ENCODE measurements at regions not wholly inside any gene's neighbourhood (a gene's known extent, or its start where the extent isn't known, plus 50 kb on each side); places are given as distances from the start of the nearest gene placed in this dataset.
"Not testable (repeated sequence)": the region's sequence is repeated elsewhere in the genome, so short reads cannot be mapped to it uniquely, and the experiment has no call there.

DNA sequence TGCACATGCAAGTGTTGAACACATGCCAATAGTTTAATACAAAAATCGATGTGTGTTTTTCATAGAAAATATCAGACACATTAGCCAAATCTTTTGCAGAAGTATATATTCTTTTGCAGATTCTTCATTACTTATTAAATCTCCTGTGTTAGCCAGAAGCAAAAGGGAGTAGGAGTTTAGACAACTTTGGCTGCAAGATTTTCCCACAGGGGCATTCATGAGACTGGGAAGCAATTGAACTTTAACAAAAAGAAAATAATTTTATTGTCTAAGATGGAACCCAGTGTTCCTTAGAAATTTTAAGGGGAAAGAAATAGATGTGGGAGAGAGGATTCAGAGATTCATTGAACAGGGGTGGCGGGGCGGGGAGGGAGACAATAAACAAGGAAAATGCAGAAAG is 1336.0 kb downstream of the GATA3 start:
- Mint-ChIP-seq H3K27ac (no peak overlapping the region), H3K4me3 (no peak overlapping the region), H3K27me3 (ENCODE audit: insufficient read depth, low read depth) (no peaks in the 10 kb centered on the region), H3K36me3 (no peaks in the 10 kb centered on the region), H3K4me1 (no peaks in the 10 kb centered on the region), H3K9me3 (no peaks in the 10 kb centered on the region)
- H3K27ac ChIP-seq: no peak overlapping the region
- H3K27me3 ChIP-seq: no peaks in the 10 kb centered on the region
- no peak overlapping the region for H3K4me3 ChIP-seq
- TF ChIP-seq, protein P1, sequence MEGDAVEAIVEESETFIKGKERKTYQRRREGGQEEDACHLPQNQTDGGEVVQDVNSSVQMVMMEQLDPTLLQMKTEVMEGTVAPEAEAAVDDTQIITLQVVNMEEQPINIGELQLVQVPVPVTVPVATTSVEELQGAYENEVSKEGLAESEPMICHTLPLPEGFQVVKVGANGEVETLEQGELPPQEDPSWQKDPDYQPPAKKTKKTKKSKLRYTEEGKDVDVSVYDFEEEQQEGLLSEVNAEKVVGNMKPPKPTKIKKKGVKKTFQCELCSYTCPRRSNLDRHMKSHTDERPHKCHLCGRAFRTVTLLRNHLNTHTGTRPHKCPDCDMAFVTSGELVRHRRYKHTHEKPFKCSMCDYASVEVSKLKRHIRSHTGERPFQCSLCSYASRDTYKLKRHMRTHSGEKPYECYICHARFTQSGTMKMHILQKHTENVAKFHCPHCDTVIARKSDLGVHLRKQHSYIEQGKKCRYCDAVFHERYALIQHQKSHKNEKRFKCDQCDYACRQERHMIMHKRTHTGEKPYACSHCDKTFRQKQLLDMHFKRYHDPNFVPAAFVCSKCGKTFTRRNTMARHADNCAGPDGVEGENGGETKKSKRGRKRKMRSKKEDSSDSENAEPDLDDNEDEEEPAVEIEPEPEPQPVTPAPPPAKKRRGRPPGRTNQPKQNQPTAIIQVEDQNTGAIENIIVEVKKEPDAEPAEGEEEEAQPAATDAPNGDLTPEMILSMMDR (IDR thresholded peaks at IDR 0.05): no peak
- TF ChIP-seq EZH2phosphoT487 (IDR thresholded peaks at IDR 0.05) (no peak), EZH2 (IDR thresholded peaks at IDR 0.05) (no peak)
- H3K4me1 ChIP-seq: no peaks in the 10 kb centered on the region
- H3K4me2 ChIP-seq: no peak overlapping the region
- no peaks in the 10 kb centered on the region for H3K36me3 ChIP-seq
- no peak overlapping the region for H2AFZ ChIP-seq (replicated peaks)
- H4K20me1 ChIP-seq (ENCODE audit: low read depth): no peaks in the 10 kb centered on the region
- no peaks in the 10 kb centered on the region for H3K9me3 ChIP-seq (ENCODE audit: low read depth)
- no peaks in the 10 kb centered on the region for H3K79me2 ChIP-seq (ENCODE audit: low read depth)
- no peak overlapping the region for H3K9ac ChIP-seq
- no peaks in the 10 kb centered on the region for H3F3A ChIP-seq (ENCODE audit: low read depth)
- no peak for DNase-seq (ENCODE audit: low spot score)

DNA sequence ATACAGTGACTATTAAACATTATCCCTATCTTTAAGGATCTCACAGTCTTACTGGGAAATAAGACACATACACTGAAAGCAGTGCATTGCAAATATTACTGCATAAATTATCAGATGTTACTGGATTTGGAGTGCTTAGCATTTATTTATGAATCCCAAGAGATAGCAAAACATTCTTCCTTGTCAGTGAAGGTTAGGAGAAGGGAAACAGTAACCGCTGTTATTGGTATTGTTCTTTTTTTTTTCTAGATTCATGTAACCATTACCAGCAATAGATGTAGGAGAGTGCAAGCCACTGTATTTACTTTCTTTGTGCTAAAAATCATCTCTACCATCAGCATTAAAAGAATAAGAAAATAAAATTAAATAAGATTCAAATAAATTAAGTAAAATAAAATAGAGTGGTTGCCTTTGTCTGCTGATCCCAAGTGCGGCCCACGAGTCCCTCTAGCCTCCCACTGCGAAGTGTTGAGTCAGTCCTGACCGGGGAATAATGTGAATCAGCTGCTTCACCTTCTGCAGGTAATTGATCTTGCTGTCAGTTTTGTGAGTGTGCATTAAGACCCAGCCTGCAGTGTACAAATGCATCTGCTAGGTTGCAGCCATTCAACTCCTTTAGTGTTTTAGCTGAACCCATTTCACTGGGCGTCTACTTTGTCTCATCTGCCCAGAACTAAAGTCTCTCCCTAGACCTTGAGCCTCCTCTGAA is 1344.9 kb downstream of the GATA3 start:
- no peak overlapping the region for H2AFZ ChIP-seq (replicated peaks)
- no peak overlapping the region for H3K4me3 Mint-ChIP-seq
- H3K27me3 Mint-ChIP-seq (ENCODE audit: insufficient read depth, low read depth): no peaks in the 10 kb centered on the region
- no peaks in the 10 kb centered on the region for H3K4me1 ChIP-seq
- no peak overlapping the region for H3K9ac ChIP-seq
- no peaks in the 10 kb centered on the region for H3K36me3 ChIP-seq
- no peaks in the 10 kb centered on the region for H3K79me2 ChIP-seq (ENCODE audit: low read depth)
- no peaks in the 10 kb centered on the region for H3K9me3 Mint-ChIP-seq
- no peaks in the 10 kb centered on the region for H4K20me1 ChIP-seq (ENCODE audit: low read depth)
- no peaks in the 10 kb centered on the region for H3K36me3 Mint-ChIP-seq
- TF ChIP-seq, protein P1 (IDR thresholded peaks at IDR 0.05): no peak
- TF ChIP-seq EZH2 (IDR thresholded peaks at IDR 0.05): no peak
- TF ChIP-seq EZH2phosphoT487 (IDR thresholded peaks at IDR 0.05): no peak
- H3K27ac ChIP-seq: no peak overlapping the region
- H3K27ac Mint-ChIP-seq: no peak overlapping the region
- no peaks in the 10 kb centered on the region for H3K4me1 Mint-ChIP-seq
- H3K4me3 ChIP-seq: no peak overlapping the region
- DNase-seq (ENCODE audit: low spot score): no peak
- H3F3A ChIP-seq (ENCODE audit: low read depth): no peaks in the 10 kb centered on the region
- H3K9me3 ChIP-seq (ENCODE audit: low read depth): no peaks in the 10 kb centered on the region
- no peaks in the 10 kb centered on the region for H3K27me3 ChIP-seq
- no peak overlapping the region for H3K4me2 ChIP-seq

DNA sequence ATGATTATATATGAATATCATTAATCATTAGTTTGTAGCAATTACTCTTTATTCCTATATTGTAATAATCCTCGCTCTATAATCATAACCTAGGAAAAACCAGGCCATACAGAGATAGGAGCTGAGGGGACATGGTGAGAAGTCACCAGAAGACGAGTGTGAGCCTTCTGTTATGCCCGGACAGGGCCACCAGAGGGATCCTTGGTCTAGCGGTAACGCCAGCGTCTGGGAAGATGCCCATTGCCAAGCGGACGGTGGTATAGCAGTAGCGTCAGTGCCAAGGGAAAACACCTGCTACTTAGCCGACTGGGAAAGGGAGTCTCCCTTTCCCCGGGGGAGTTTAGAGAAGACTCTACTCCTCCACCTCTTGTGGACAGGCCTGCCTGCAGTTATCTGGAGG is 1347.6 kb downstream of the GATA3 start:
- not testable (repeated sequence) for H4K20me1 ChIP-seq (ENCODE audit: low read depth); H3K4me1 Mint-ChIP-seq; H3K4me1 ChIP-seq; H3K27ac Mint-ChIP-seq; H3K9me3 Mint-ChIP-seq; H3K9ac ChIP-seq; H3F3A ChIP-seq (ENCODE audit: low read depth); H3K79me2 ChIP-seq (ENCODE audit: low read depth); H2AFZ ChIP-seq (replicated peaks); H3K27me3 ChIP-seq; H3K4me3 ChIP-seq; H3K27ac ChIP-seq; H3K4me2 ChIP-seq; H3K36me3 Mint-ChIP-seq; H3K27me3 Mint-ChIP-seq (ENCODE audit: insufficient read depth, low read depth); H3K36me3 ChIP-seq; H3K4me3 Mint-ChIP-seq; H3K9me3 ChIP-seq (ENCODE audit: low read depth)
- TF ChIP-seq, protein P1 (IDR thresholded peaks at IDR 0.05): peak; percentile 60
- DNase-seq (ENCODE audit: low spot score): peak; percentile 45

DNA sequence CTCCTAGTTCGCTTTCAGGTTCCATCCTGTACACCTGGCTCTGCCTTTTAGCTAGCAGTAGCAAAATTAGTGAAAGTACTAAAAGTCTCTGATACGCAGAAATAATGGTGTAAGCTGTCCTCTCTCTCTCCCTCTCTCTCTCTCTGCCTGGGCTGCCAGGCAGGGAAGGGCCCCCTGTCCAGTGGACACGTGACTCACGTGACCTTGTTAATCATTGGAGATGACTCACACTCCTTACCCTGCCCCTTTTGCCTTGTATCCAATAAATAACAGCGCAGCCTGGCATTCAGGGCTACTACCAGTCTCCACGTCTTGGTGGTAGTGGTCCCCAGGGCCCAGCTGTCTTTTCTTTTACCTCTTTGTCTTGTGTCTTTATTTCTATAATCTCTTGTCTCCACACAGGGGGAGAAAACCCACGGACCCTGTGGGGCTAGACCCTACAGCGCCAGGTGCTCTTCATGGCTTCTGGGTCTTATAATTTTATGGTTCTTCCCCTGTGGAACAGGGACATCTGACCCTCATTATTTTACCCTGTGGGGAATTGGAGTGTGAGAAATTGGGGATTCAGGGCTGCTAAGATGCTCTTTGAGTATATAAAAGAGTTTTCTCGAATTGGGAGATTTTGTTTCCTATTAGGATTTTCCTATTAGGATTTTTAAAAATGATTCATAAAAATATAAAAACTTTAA is 1348.2 kb downstream of the GATA3 start:
- not testable (repeated sequence) for H3K27ac Mint-ChIP-seq, H3K4me1 Mint-ChIP-seq, H3K9me3 Mint-ChIP-seq

DNA sequence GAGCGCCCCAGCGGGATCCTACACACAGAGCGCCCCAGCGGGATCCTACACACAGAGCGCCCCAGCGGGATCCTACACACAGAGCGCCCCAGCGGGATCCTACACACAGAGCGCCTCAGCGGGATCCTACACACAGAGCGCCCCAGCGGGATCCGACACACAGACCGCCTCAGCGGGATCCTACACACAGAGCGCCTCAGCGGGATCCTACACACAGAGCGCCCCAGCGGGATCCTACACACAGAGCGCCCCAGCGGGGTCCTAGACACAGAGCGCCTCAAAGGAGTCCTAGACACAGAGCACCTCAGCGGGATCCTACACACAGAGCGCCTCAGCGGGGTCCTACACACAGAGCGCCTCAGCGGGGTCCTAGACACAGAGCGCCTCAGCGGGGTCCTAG is 1352.7 kb downstream of the GATA3 start:
- not testable (repeated sequence) for H3K36me3 Mint-ChIP-seq; H3K9me3 Mint-ChIP-seq; H3F3A ChIP-seq (ENCODE audit: low read depth); DNase-seq (ENCODE audit: low spot score); H3K9ac ChIP-seq; H4K20me1 ChIP-seq (ENCODE audit: low read depth); H2AFZ ChIP-seq (replicated peaks); H3K27ac Mint-ChIP-seq; H3K4me3 Mint-ChIP-seq; H3K4me3 ChIP-seq; H3K4me1 ChIP-seq; H3K27me3 ChIP-seq; H3K79me2 ChIP-seq (ENCODE audit: low read depth); H3K4me2 ChIP-seq; H3K27ac ChIP-seq; H3K4me1 Mint-ChIP-seq; H3K36me3 ChIP-seq; H3K27me3 Mint-ChIP-seq (ENCODE audit: insufficient read depth, low read depth); H3K9me3 ChIP-seq (ENCODE audit: low read depth)

More for the DNA sequence above, 1348.2 kb downstream of the GATA3 start:
- H3F3A ChIP-seq (ENCODE audit: low read depth); H3K79me2 ChIP-seq (ENCODE audit: low read depth); H3K9ac ChIP-seq; H3K4me3 Mint-ChIP-seq; H3K27me3 Mint-ChIP-seq (ENCODE audit: insufficient read depth, low read depth); H3K27me3 ChIP-seq; H3K36me3 ChIP-seq; H3K9me3 ChIP-seq (ENCODE audit: low read depth); H3K36me3 Mint-ChIP-seq; H3K4me2 ChIP-seq; H3K27ac ChIP-seq; H4K20me1 ChIP-seq (ENCODE audit: low read depth); H2AFZ ChIP-seq (replicated peaks); H3K4me1 ChIP-seq; H3K4me3 ChIP-seq; DNase-seq (ENCODE audit: low spot score): not testable (repeated sequence)

Measured in neural progenitor cell (in vitro differentiated cells).